Heart left ventricle (tissue), 16 donors: ENCODE measurements at regions not wholly inside any gene's neighbourhood (a gene's known extent, or its start where the extent isn't known, plus 50 kb on each side); places are given as distances from the start of the nearest gene placed in this dataset.

Experiments
- ATAC-seq, 4 donors: fragments of 200-7000 bp; cut with Tn5 transposase; one replicate each; pipeline ENCODE4 v1.9.1; 2020 to 2022; ENCODE audit warnings: moderate library complexity in 4 of 4, mild to moderate bottlenecking in 3 of 4, moderate number of reproducible peaks in 1 of 4
- DNase-seq, 5 donors: peaks; one replicate each; pipeline ENCODE4 v3.0.0-alpha.2; 2020
- H3K27ac ChIP-seq, 12 donors: fragments of 200-600 bp; sonication (generic) in 4 of 12; one replicate each; pipeline versions ENCODE4 v1.5.0 to v1.8.0; 2016 to 2022; ENCODE audit warnings: mild to moderate bottlenecking in 2 of 12
- H3K27me3 ChIP-seq, 9 donors: fragments of 200-600 bp; sonication (generic) in 2 of 9; one replicate each; pipeline versions ENCODE4 v1.5.1 to v1.8.0; 2016 to 2022; ENCODE audit warnings: mild to moderate bottlenecking in 3 of 9
- H3K36me3 ChIP-seq, 9 donors: fragments of 200-600 bp; sonication (generic) in 2 of 9; one replicate each; pipeline versions ENCODE4 v1.5.0 to v1.8.0; 2018 to 2022; ENCODE audit warnings: mild to moderate bottlenecking in 2 of 9
- H3K4me1 ChIP-seq, 12 donors: fragments of 200-600 bp; sonication (generic) in 4 of 12; one replicate each; pipeline versions ENCODE4 v1.5.0 to v1.8.0; 2016 to 2022; ENCODE audit warnings: mild to moderate bottlenecking in 3 of 12
- H3K4me3 ChIP-seq, 12 donors: fragments of 200-600 bp; sonication (generic) in 4 of 12; one replicate each; pipeline versions ENCODE4 v1.5.0 to v1.8.0; 2017 to 2022; ENCODE audit warnings: mild to moderate bottlenecking in 9 of 12, moderate library complexity in 4 of 12
- H3K9me3 ChIP-seq, 12 donors: fragments of 200-600 bp; sonication (generic) in 4 of 12; one replicate each; pipeline versions ENCODE4 v1.5.0 to v1.8.0; 2016 to 2022; ENCODE audit warnings: mild to moderate bottlenecking in 1 of 12
- POLR2A ChIP-seq, 2 donors: fragments of 450-650 bp; IDR thresholded peaks; one replicate each; pipeline ENCODE4 v1.6.1; 2017; ENCODE audit warnings: antibody characterized with exemption in 2 of 2, mild to moderate bottlenecking in 2 of 2, moderate library complexity in 2 of 2
- WGBS, 4 donors: extraction: QIAGEN DNeasy Blood & Tissue Kit in 2 of 4; methylation state at CpG; one replicate each; pipeline versions ENCODE4 v1.1.5 to v1.1.7; 2013 to 2018; 5-methylcytosine and 5-hydroxymethylcytosine counted together
- intact Hi-C, 10 donors: fragments of 100-400 bp; cut with DNase I; formaldehyde crosslinking; loops; one replicate each; pipeline versions ENCODE4 v1.11.1 to v1.14.2; 2022
- TF ChIP-seq, protein P1 (sequence below), 12 donors: fragments of 200-600 bp; sonication (generic) in 4 of 12; IDR thresholded peaks; one replicate each; pipeline versions ENCODE4 v1.5.0 to v1.8.0; 2018 to 2022; ENCODE audit warnings: antibody characterized with exemption in 12 of 12, mild to moderate bottlenecking in 5 of 12
- donor health status: ischemic (EF 13 %, LVEDD 7.1; RV severe dilation, severe dysfunction).
- donor health status: healthy with polysubstance abuse.
- donor health status: DM: no; HTN: yes; CAD: no.
- donor health status: DM: no; HTN: no; CAD: no.
- donor health status: ischemic (EF 25% LVEDD 6.9; RV normal size, moderate dysfunction).
- donor health status: ischemic (EF 25% LVEDD 5.7; RV mildly dilated, moderate dysfunction).
- donor health status: healthy.
- donor health status: DM: yes; HTN: yes; CAD: no.
- donor health status: ischemic (EF 35%, LVEDD 5.7; RV mildly dilated, moderate dysfunction).
- donor health status: nonischemic (EF 11% LVEDD 7.7; RV severe dilation, severe dysfunction).
- donor health status: DM: yes; HTN: yes; CAD: no.
- donor health status: PGD.
- donor health status: ischemic (EF 29% LVEDD 5.4; RV normal size, mild dysfunction).
- donor health status: nonischemic (EF 23%, LVEDD 6.1; RV moderate dilation, normal function).

DNA sequence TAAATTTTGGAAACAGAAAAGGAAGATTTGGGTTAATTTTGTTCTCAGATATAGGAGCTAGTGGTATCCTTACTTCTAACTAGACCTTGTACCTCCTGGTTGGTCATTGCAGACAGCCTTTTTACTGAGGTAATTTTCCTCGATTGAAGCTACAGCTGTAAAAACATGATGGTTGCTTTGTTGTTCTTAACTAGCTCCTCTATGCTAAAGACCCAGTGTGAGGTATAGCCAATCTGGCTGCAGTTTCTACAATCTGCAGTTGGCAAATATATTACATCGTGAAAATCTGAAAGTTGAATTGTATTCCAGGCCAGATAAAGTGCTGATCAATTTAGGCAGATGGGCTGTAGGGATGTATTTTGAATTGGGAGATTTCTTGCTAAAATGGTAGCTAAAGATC is 116.5 kb downstream of the AASDHPPT start:
- H3K4me3 ChIP-seq, result no peak overlapping the region
- H3K27ac ChIP-seq, result no peak overlapping the region
- 54 to 65% (median 60%) methylated on average over 2 of the region's 2 CpGs for WGBS, 4 donors
- no peaks in the 10 kb centered on the region for H3K9me3 ChIP-seq
- no peaks in the 10 kb centered on the region for H3K36me3 ChIP-seq
- no peak for ATAC-seq
- intact Hi-C loops, result no loop called here
- H3K27me3 ChIP-seq, result no peaks in the 10 kb centered on the region
- DNase-seq, result no peak
- no peak for TF ChIP-seq POLR2A (IDR thresholded peaks at IDR 0.05)
- TF ChIP-seq, protein P1, sequence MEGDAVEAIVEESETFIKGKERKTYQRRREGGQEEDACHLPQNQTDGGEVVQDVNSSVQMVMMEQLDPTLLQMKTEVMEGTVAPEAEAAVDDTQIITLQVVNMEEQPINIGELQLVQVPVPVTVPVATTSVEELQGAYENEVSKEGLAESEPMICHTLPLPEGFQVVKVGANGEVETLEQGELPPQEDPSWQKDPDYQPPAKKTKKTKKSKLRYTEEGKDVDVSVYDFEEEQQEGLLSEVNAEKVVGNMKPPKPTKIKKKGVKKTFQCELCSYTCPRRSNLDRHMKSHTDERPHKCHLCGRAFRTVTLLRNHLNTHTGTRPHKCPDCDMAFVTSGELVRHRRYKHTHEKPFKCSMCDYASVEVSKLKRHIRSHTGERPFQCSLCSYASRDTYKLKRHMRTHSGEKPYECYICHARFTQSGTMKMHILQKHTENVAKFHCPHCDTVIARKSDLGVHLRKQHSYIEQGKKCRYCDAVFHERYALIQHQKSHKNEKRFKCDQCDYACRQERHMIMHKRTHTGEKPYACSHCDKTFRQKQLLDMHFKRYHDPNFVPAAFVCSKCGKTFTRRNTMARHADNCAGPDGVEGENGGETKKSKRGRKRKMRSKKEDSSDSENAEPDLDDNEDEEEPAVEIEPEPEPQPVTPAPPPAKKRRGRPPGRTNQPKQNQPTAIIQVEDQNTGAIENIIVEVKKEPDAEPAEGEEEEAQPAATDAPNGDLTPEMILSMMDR (IDR thresholded peaks at IDR 0.05), result no peak
- no peaks in the 10 kb centered on the region for H3K4me1 ChIP-seq

DNA sequence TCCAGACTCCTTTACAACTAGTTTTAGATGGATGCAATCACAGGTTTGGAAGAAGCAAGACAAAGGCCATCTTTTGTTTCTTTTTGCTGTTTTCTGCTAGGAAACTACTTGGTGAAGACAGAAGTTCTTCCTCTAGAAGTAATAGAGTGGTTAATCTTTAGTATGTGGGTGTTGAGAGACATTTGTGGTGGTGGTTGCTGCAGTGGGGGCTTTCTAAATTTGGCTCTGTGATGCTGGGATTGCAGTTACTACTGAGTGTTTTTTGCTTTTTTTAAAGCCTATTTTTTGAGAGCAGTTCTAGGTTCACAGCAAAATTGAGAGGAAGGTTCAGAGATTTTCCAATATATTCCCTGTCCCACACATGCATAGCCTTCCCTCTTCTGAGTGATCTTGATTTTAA is 120.0 kb downstream of the AASDHPPT start:
- no peaks in the 10 kb centered on the region for H3K36me3 ChIP-seq
- no peak overlapping the region for H3K4me3 ChIP-seq
- no peaks in the 10 kb centered on the region for H3K4me1 ChIP-seq
- no peak for TF ChIP-seq POLR2A (IDR thresholded peaks at IDR 0.05)
- TF ChIP-seq, protein P1 (IDR thresholded peaks at IDR 0.05), result no peak
- no peaks in the 10 kb centered on the region for H3K9me3 ChIP-seq
- H3K27ac ChIP-seq, result no peak overlapping the region
- ATAC-seq (no peak), DNase-seq (no peak)
- H3K27me3 ChIP-seq, result no peaks in the 10 kb centered on the region
- intact Hi-C loops, result no loop called here

DNA sequence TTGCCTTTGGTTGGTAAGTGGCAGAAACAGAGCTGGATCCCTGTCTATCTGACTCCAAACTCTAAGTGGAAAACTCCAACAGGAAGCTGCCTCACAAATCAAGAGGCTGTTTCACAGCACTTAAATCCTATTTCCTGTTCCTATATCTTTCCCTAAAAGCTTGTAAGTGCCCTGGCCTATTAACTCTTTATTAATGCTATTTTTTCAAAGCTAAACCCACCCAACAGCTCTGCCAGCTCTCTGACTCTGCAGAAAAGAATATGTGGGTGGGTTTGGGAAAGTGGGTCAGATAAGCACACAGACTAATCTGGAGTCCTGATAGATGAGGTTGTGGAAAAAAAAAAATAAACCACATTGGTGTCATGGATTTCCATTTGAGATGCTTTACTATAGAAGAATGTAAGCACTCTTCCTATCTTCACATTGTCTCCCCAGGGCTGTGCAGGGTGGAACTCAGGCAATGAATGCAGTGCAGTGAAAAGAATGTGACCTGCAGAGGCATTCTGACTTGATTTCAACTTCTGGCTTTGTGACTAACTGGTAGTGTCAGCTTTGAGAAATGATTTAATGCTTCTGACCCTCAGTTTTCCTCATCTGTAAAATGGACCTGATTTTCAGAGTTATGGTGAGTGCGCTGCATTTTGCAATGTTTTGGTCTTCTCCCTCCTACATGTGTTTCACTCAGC is 125.6 kb downstream of the AASDHPPT start:
- WGBS, 4 donors, result 87 to 94% (median 91%) methylated on average over 1 of the region's 1 CpG
- TF ChIP-seq POLR2A (IDR thresholded peaks at IDR 0.05), result no peak
- TF ChIP-seq, protein P1 (IDR thresholded peaks at IDR 0.05), result no peak
- Histone ChIP-seq H3K36me3 (no peaks in the 10 kb centered on the region), H3K27ac (no peak overlapping the region), H3K4me1 (no peaks in the 10 kb centered on the region), H3K27me3 (no peaks in the 10 kb centered on the region), H3K4me3 (no peak overlapping the region), H3K9me3 (no peaks in the 10 kb centered on the region)
- intact Hi-C loops, result no loop called here
- ATAC-seq (no peak), DNase-seq (no peak)

DNA sequence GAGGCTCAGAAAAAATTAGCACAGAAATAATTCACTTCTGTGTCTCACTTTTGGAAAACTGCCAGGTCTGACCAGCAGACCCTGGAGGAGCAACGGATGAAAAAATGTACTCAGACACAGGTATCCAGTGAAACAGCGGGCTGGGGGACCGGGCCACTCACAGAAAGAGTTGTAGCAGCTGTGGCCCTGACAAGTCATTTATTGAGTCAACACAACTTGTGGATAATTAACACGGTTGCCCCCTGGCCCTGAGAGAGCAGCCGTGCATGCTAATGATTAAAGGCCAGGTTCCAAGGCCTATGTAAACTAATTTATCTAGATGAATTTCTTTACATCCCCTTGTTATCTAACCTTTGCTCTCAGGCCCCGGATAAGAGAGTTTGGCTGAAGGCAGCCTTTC is 131.3 kb downstream of the AASDHPPT start:
- no peaks in the 10 kb centered on the region for H3K36me3 ChIP-seq
- no peaks in the 10 kb centered on the region for H3K9me3 ChIP-seq
- WGBS, 4 donors, result 26 to 35% (median 28%) methylated on average over 6 of the region's 6 CpGs
- H3K4me3 ChIP-seq, result no peak overlapping the region
- H3K27ac ChIP-seq, result no peak overlapping the region
- TF ChIP-seq, protein P1 (IDR thresholded peaks at IDR 0.05), result no peak
- TF ChIP-seq POLR2A (IDR thresholded peaks at IDR 0.05), result no peak
- no peaks in the 10 kb centered on the region for H3K27me3 ChIP-seq
- no peaks in the 10 kb centered on the region for H3K4me1 ChIP-seq
- no peak for DNase-seq
- ATAC-seq, result no peak
- intact Hi-C loops, result no loop called here
